ENCODE measurements at regions not wholly inside any gene's neighbourhood (a gene's known extent, or its start where the extent isn't known, plus 50 kb on each side); places are given as distances from the start of the nearest gene placed in this dataset.
A peak's percentile ranks its signal among the peaks of the same experiment; 100 is the strongest.

DNA sequence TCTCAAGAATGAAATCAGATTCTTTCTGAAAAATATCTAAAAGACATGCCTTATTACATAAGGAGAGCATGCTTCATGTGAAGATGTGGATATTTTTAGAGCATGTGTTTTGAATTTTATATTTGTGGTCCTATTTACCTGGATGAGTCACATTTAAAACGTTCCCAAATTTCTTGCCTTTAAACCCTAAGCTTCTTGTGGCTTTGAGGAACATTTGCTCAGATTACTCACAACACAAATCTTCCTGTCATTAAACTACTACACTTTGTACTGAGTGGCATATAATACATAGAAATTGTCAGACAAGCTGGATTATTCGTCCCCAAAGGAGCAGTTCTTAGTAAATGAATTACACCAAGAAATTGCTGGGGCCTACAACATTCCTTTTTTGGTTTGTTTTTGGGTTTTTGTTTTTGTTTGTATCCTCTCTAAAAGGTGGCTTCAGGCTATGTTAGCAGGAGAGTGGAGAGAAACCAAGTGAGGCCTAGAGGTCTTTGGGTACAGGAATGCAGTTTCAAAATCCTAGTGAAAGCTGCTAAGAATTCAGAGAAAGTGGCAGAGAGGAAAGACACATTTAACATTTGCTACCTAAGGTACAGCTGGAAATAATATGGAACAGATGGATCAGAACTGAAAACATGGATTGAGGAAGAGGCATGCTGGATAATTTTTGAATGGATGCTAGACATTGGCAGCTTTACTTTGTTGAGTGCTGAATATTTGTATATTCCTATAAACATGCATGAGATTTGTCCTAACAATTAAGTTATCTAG is 128.1 kb downstream of the RPL22L1 start:
- TF ChIP-seq, protein P1, sequence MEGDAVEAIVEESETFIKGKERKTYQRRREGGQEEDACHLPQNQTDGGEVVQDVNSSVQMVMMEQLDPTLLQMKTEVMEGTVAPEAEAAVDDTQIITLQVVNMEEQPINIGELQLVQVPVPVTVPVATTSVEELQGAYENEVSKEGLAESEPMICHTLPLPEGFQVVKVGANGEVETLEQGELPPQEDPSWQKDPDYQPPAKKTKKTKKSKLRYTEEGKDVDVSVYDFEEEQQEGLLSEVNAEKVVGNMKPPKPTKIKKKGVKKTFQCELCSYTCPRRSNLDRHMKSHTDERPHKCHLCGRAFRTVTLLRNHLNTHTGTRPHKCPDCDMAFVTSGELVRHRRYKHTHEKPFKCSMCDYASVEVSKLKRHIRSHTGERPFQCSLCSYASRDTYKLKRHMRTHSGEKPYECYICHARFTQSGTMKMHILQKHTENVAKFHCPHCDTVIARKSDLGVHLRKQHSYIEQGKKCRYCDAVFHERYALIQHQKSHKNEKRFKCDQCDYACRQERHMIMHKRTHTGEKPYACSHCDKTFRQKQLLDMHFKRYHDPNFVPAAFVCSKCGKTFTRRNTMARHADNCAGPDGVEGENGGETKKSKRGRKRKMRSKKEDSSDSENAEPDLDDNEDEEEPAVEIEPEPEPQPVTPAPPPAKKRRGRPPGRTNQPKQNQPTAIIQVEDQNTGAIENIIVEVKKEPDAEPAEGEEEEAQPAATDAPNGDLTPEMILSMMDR (IDR thresholded peaks at IDR 0.05; ENCODE audit: low read depth, low read length): no peak
- H3K4me3 ChIP-seq (ENCODE audit: low read depth, low read length): no peak overlapping the region
- in situ Hi-C loops (cut with HindIII; ENCODE audit: low sequenced_read_pairs): no loop called here
- peak; percentile 52 for DNase-seq (ENCODE audit: low read depth, low spot score)

DNA sequence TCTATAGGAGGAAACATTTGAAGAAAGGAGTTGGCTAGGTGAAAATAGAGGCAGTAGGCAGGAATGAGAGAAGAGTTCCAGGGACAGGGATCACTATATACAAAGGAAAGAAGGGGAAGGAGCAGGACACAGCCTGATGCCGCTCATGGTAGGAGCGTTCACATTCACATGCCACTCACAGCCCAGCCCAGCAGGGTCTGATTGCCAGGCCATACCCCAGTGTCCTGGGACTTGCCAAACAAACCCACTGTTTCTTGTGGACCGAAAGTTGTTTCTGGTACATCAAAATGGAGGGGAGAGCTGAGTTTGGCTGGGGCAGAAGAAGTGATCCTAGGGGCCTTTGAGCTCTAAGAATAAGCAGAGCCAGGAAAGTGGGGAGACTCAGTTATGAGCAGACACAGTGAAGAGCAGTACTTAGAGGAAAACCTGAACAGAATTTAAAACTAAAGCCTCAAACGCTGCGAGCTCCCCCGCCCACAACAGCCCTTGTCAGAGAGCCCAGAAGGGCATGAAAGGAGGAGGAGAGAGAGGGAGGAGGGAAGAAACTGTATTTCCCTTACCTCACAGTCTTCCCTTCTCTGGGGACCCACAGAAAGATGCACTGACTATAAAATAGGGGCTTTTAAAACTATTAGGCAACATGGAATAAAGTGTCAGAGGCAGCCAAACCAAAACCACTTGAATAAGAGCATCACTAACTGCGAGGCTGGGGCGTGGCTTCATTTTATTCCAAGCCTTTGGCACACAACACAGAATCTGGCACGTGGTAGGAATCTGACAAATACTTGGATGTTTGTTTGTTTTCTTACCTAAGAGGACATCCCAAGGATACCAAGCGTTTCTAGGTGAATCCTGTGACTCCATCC is 129.0 kb downstream of the RPL22L1 start:
- in situ Hi-C loops (cut with HindIII; ENCODE audit: low sequenced_read_pairs): no loop called here
- TF ChIP-seq, protein P1 (IDR thresholded peaks at IDR 0.05; ENCODE audit: low read depth, low read length): no peak

DNA sequence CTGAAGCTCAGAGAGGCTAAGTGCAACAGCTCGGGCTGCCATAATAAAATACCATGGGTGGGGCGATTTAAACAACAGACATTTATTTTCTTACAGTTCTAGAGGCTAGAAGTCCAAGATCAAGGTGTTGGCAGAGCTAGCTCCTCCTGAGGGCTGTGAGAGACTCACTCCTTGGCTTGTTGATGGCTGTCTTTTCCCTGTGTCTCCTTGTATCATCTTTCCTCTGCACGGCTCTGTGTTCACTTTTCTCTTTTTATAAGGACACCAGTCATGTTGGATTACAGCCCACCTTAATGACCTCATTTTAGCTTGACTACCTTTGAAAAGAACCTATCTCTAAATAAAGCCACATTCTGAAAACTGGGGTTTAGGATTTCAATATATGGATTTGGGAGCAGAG is 129.7 kb downstream of the RPL22L1 start:
- no peak for DNase-seq (ENCODE audit: low read depth, low spot score)
- TF ChIP-seq, protein P1 (IDR thresholded peaks at IDR 0.05; ENCODE audit: low read depth, low read length): no peak
- in situ Hi-C loops (cut with HindIII; ENCODE audit: low sequenced_read_pairs): no loop called here
- H3K4me3 ChIP-seq (ENCODE audit: low read depth, low read length): no peak overlapping the region

More for the DNA sequence above, 129.0 kb downstream of the RPL22L1 start:
- peak overlapping the region; percentile 9 for H3K4me3 ChIP-seq (ENCODE audit: low read depth, low read length)
- DNase-seq (ENCODE audit: low read depth, low spot score): peak; percentile 86

DNA sequence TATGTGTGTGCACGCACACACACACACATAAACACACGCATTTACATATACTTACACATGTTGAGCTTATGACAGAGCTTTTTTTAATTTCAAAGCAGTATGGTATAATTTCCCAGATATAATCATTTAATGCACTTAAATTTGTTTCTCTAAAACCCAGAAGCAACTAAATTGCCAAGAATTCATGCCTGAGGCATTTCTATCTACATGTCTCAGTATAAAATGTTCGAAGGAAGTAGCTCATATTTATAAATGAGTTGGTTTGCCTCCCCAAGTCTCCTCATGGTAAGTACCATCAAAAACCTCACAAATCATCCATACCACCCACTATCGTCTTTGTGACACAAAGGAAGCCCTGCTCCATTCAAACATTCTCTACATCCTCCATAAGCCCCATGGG is 130.6 kb downstream of the RPL22L1 start:
- TF ChIP-seq, protein P1 (IDR thresholded peaks at IDR 0.05; ENCODE audit: low read depth, low read length): no peak
- in situ Hi-C loops (cut with HindIII; ENCODE audit: low sequenced_read_pairs): no loop called here
- H3K4me3 ChIP-seq (ENCODE audit: low read depth, low read length): no peak overlapping the region
- no peak for DNase-seq (ENCODE audit: low read depth, low spot score)

DNA sequence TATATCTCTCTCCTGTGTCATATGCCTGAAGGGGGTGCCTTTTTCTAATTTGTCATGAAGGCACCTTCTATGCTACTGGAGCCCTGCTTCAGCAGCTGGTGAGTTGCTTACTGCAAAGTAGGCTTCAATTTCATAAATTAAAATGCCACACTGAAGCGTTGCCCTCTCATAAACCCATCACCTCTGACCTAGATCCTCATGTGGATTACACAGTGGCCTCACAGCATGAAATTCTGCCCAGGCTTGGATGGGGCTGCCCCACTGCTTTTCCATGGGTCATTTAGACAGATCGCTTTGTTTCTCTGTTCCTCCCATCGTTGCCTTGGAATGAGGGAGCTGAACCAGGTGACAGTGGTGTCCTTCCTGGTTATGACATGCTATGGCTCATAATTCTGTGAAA is 131.2 kb downstream of the RPL22L1 start:
- TF ChIP-seq, protein P1 (IDR thresholded peaks at IDR 0.05; ENCODE audit: low read depth, low read length): no peak
- in situ Hi-C loops (cut with HindIII; ENCODE audit: low sequenced_read_pairs): no loop called here
- H3K4me3 ChIP-seq (ENCODE audit: low read depth, low read length): no peak overlapping the region
- no peak for DNase-seq (ENCODE audit: low read depth, low spot score)

DNA sequence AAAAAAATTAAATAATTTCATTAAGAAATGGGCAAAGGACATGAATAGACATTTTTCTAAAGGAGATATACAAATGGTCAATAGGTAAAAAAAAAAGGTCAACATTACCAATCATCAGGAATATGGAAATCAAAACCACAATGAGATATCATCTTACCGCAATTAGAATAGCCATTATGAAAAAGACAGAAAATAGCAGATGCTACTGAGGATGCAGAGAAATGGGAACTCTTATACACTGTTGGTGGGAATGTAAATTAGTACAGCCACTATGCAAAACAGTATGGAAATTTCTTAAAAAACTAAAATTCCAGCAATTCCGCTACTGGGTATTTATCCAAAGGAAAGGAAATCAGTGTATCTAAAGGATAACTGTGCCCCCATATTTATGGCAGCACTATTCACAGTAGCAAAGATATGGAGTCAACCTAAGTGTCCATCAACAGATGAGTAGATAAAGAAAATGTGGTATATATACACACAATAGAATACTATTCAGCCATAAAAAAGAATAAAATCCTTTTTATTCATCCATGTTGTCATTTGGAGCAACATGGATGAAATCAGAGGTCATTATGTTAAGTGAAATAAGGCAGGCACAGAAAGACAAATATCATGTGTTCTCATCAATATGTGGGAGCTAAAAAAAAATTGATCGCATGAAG is 132.4 kb downstream of the RPL22L1 start:
- in situ Hi-C loops (cut with HindIII; ENCODE audit: low sequenced_read_pairs): no loop called here
- H3K4me3 ChIP-seq (ENCODE audit: low read depth, low read length): no peak overlapping the region
- TF ChIP-seq, protein P1 (IDR thresholded peaks at IDR 0.05; ENCODE audit: low read depth, low read length): no peak
- DNase-seq (ENCODE audit: low read depth, low spot score): no peak

Data from astrocyte of the spinal cord (primary cell).